ENCODE measurements at regions not wholly inside any gene's neighbourhood (a gene's known extent, or its start where the extent isn't known, plus 50 kb on each side); places are given as distances from the start of the nearest gene placed in this dataset.
"Not testable (repeated sequence)": the region's sequence is repeated elsewhere in the genome, so short reads cannot be mapped to it uniquely, and the experiment has no call there.

DNA sequence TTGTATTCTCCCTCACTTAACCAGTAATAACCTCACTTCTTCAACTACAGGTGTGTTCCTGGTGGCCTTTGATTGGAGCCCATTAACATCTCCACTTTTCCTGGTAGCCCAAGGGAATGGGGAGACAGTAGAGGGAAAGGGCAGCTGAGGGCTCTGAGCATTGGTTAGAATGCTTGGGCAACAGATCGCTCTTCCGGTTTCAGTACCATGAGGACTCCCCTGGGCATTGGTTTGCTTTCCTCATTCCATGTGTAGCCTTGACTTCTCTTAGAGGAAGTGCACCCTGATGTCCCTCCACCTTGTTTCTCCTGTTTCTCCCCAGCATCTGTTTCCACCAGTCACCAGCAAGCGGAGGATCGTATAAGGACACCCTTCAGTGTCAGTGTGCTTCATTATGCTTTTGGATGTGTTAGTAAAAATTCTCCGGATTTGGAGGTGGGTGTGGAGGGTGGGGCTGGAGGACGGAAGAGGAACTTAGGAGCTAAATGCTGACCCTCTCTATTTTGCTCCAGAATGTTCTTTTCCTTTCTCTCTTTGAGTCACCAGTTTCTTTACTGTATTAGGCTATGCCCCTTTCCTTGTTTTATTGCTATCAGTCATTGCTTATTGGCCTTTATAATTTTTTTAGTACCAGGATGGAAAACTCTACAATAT is 50.6 kb upstream of the ZNG1B start:
- H3K4me3 Mint-ChIP-seq; H3K27me3 Mint-ChIP-seq; H3K9me3 Mint-ChIP-seq; H3K27ac Mint-ChIP-seq; ATAC-seq (ENCODE audit: low read depth); DNase-seq (ENCODE audit: low spot score in 2 of 2); H3K36me3 Mint-ChIP-seq: not testable (repeated sequence)
- H3K4me1 Mint-ChIP-seq = peaks cover 12% of the 10 kb centered on the region

- not testable (repeated sequence) for H3K36me3 Mint-ChIP-seq; H3K9me3 Mint-ChIP-seq; H3K27ac Mint-ChIP-seq; H3K27me3 Mint-ChIP-seq; ATAC-seq (ENCODE audit: low read depth); DNase-seq (ENCODE audit: low spot score in 2 of 2); H3K4me3 Mint-ChIP-seq
- peaks cover 14% of the 10 kb centered on the region for H3K4me1 Mint-ChIP-seq
Measured at GRCh38 chr2:113379621-113380020, 57.9 kb upstream of the ZNG1B start.

GRCh38 chr2:113376913-113377445 is 60.5 kb upstream of the ZNG1B start:
- H3K36me3 Mint-ChIP-seq = no peaks in the 10 kb centered on the region
- peak overlapping the region; percentile 88 for H3K27ac Mint-ChIP-seq
- H3K4me1 Mint-ChIP-seq = peaks cover 15% of the 10 kb centered on the region
- DNase-seq (ENCODE audit: low spot score in 2 of 2) (peak in 1 of 2 donors; percentile 38), ATAC-seq (ENCODE audit: low read depth) (peak; percentile 94)
- H3K4me3 Mint-ChIP-seq = no peak overlapping the region
- no peaks in the 10 kb centered on the region for H3K9me3 Mint-ChIP-seq
- H3K27me3 Mint-ChIP-seq = no peaks in the 10 kb centered on the region

GRCh38 chr2:113376253-113376912 is 61.1 kb upstream of the ZNG1B start:
- no peak for ATAC-seq (ENCODE audit: low read depth)
- no peaks in the 10 kb centered on the region for H3K9me3 Mint-ChIP-seq
- H3K4me1 Mint-ChIP-seq = peaks cover 15% of the 10 kb centered on the region
- peak overlapping the region; percentile 88 for H3K27ac Mint-ChIP-seq
- H3K36me3 Mint-ChIP-seq = no peaks in the 10 kb centered on the region
- DNase-seq (ENCODE audit: low spot score in 2 of 2) = no peak
- no peaks in the 10 kb centered on the region for H3K27me3 Mint-ChIP-seq
- no peak overlapping the region for H3K4me3 Mint-ChIP-seq

- not testable (repeated sequence) for ATAC-seq (ENCODE audit: low read depth); H3K9me3 Mint-ChIP-seq; H3K36me3 Mint-ChIP-seq; H3K27me3 Mint-ChIP-seq; DNase-seq (ENCODE audit: low spot score in 2 of 2); H3K4me3 Mint-ChIP-seq
- peaks cover 19% of the 10 kb centered on the region for H3K4me1 Mint-ChIP-seq
- H3K27ac Mint-ChIP-seq = peak overlapping the region; percentile 13
Measured at GRCh38 chr2:113374857-113375256, 62.6 kb upstream of the ZNG1B start.

GRCh38 chr2:113372258-113372834 is 65.1 kb upstream of the ZNG1B start:
- ATAC-seq (ENCODE audit: low read depth); H3K27me3 Mint-ChIP-seq; DNase-seq (ENCODE audit: low spot score in 2 of 2); H3K9me3 Mint-ChIP-seq; H3K4me3 Mint-ChIP-seq; H3K36me3 Mint-ChIP-seq: not testable (repeated sequence)
- peak overlapping the region; percentile 56 for H3K27ac Mint-ChIP-seq
- peaks cover 22% of the 10 kb centered on the region for H3K4me1 Mint-ChIP-seq

- Mint-ChIP-seq H3K36me3 (no peaks in the 10 kb centered on the region), H3K4me1 (peaks cover 14% of the 10 kb centered on the region), H3K4me3 (no peak overlapping the region), H3K9me3 (no peaks in the 10 kb centered on the region), H3K27me3 (peaks cover 3% of the 10 kb centered on the region), H3K27ac (no peak overlapping the region)
- peak; percentile 84 for ATAC-seq (ENCODE audit: low read depth)
- peak; percentile 22 to 46 for DNase-seq (ENCODE audit: low spot score in 2 of 2)
Measured at GRCh38 chr2:113370478-113371091, 66.9 kb upstream of the ZNG1B start.

- no peak overlapping the region for H3K4me3 Mint-ChIP-seq
- H3K9me3 Mint-ChIP-seq = no peaks in the 10 kb centered on the region
- H3K27me3 Mint-ChIP-seq = peaks cover 3% of the 10 kb centered on the region
- H3K36me3 Mint-ChIP-seq = no peaks in the 10 kb centered on the region
- DNase-seq (ENCODE audit: low spot score in 2 of 2) (no peak), ATAC-seq (ENCODE audit: low read depth) (no peak)
- peaks cover 10% of the 10 kb centered on the region for H3K4me1 Mint-ChIP-seq
- H3K27ac Mint-ChIP-seq = no peak overlapping the region
Measured at GRCh38 chr2:113370030-113370429, 67.5 kb upstream of the ZNG1B start.

DNA sequence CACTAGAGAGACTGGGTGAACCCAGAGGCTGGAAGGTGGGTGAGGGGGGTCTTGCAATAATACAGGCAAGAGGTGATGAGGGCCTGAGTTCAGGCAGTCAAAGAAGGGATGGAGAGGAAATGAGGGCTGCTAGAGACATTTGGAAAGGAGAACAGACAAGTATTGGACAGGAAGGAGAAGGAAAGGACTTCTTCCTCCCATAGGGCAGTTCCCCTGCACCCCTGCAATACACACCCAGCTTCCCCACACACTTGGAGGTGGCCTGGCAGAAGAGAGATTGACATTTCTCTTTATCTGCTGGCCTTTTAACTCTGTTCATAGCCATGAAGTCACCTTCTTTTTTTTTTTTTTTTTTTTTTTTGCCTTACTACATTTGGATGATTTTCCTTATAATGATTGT is 68.9 kb upstream of the ZNG1B start:
- not testable (repeated sequence) for ATAC-seq (ENCODE audit: low read depth); H3K27ac Mint-ChIP-seq

DNA sequence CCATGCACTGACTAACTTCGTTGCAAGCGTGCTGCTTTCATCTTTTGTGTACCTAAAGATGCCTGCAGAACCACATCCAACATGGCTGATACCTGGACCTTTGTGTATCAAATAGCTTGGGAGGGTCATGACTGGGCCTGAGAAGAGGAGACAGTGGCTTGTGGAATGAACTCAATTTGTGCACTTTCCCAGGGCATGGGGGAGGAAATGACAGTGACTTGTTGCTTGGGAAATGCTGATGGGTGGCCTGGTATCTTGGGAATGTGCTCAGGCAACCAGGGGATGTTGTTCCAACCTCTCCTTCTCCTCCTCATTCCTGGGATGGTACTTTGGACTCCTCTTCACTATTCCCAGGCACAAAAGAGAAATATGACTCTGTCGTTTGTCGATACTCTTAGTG is 70.7 kb upstream of the ZNG1B start:
- not testable (repeated sequence) for H3K4me1 Mint-ChIP-seq; ATAC-seq (ENCODE audit: low read depth); H3K4me3 Mint-ChIP-seq; H3K9me3 Mint-ChIP-seq; H3K27me3 Mint-ChIP-seq; H3K27ac Mint-ChIP-seq; H3K36me3 Mint-ChIP-seq; DNase-seq (ENCODE audit: low spot score in 2 of 2)

More for the DNA sequence above, 68.9 kb upstream of the ZNG1B start:
- H3K4me1 Mint-ChIP-seq; H3K27me3 Mint-ChIP-seq; H3K9me3 Mint-ChIP-seq; DNase-seq (ENCODE audit: low spot score in 2 of 2); H3K4me3 Mint-ChIP-seq; H3K36me3 Mint-ChIP-seq: not testable (repeated sequence)

GRCh38 chr2:113365791-113366190 is 71.7 kb upstream of the ZNG1B start:
- H3K27ac Mint-ChIP-seq; ATAC-seq (ENCODE audit: low read depth); H3K4me1 Mint-ChIP-seq; H3K27me3 Mint-ChIP-seq; DNase-seq (ENCODE audit: low spot score in 2 of 2); H3K4me3 Mint-ChIP-seq; H3K36me3 Mint-ChIP-seq; H3K9me3 Mint-ChIP-seq: not testable (repeated sequence)

- H3K9me3 Mint-ChIP-seq; ATAC-seq (ENCODE audit: low read depth); H3K27me3 Mint-ChIP-seq; H3K4me1 Mint-ChIP-seq; DNase-seq (ENCODE audit: low spot score in 2 of 2); H3K4me3 Mint-ChIP-seq; H3K27ac Mint-ChIP-seq; H3K36me3 Mint-ChIP-seq: not testable (repeated sequence)
Measured at GRCh38 chr2:113365290-113365689, 72.2 kb upstream of the ZNG1B start.

DNA sequence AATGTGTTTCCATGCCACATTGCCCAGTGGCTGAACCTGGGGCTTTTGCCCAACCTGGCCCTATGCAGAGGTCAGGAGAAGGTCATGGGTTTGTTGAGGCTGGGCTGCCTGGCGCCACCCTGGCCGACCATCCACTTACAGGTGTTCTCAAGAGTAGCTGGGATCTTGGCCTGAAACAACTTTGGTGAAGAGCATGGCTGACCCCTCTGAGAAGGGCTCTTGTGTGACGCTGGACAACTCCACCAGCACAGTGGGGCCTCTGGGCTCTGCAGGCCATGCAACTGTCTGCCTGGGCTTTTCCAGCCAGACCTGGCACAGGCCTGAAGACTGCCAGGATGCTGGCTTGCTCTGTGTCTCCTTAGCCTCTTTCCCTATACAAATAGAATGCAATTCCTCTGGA is 76.4 kb upstream of the ZNG1B start:
- H3K9me3 Mint-ChIP-seq = no peaks in the 10 kb centered on the region
- no peaks in the 10 kb centered on the region for H3K36me3 Mint-ChIP-seq
- H3K27me3 Mint-ChIP-seq = no peaks in the 10 kb centered on the region
- H3K27ac Mint-ChIP-seq = no peak overlapping the region
- no peaks in the 10 kb centered on the region for H3K4me1 Mint-ChIP-seq
- ATAC-seq (ENCODE audit: low read depth) = no peak
- DNase-seq (ENCODE audit: low spot score in 2 of 2) = no peak
- H3K4me3 Mint-ChIP-seq = no peak overlapping the region

DNA sequence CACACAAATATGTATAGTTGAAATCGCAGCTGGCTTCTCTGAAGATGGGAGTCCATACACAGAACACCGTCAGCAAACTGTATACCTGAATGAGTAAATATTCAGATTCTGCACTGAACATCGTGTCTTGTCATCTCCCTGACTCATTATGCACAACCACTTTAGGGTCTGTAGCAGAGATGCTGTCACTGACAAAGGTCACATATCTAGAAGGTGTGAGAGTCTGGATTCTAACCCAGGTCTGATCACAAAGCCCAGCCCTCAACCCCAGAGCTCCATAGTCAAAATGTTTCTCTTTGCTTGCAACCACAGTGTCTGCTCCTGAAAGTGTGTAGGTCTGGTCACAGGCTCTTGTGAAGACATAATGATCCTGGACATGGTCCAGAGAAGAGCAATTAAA is 78.3 kb upstream of the PAX8 start:
- no peak for DNase-seq (ENCODE audit: low spot score in 2 of 2)
- H3K9me3 Mint-ChIP-seq = no peaks in the 10 kb centered on the region
- H3K27me3 Mint-ChIP-seq = peaks cover 6% of the 10 kb centered on the region
- H3K36me3 Mint-ChIP-seq = no peaks in the 10 kb centered on the region
- H3K27ac Mint-ChIP-seq = no peak overlapping the region
- H3K4me1 Mint-ChIP-seq = no peaks in the 10 kb centered on the region
- no peak for ATAC-seq (ENCODE audit: low read depth)
- no peak overlapping the region for H3K4me3 Mint-ChIP-seq
